A204.1 (cell line): ENCODE measurements at regions not wholly inside any gene's neighbourhood (a gene's known extent, or its start where the extent isn't known, plus 50 kb on each side); places are given as distances from the start of the nearest gene placed in this dataset.

Experiments
- FAIRE-seq: peaks from 2 replicates; lab custom pipeline; 2012; peaks lifted over from hg19 to GRCh38; lab: Jason Lieb, UNC

DNA sequence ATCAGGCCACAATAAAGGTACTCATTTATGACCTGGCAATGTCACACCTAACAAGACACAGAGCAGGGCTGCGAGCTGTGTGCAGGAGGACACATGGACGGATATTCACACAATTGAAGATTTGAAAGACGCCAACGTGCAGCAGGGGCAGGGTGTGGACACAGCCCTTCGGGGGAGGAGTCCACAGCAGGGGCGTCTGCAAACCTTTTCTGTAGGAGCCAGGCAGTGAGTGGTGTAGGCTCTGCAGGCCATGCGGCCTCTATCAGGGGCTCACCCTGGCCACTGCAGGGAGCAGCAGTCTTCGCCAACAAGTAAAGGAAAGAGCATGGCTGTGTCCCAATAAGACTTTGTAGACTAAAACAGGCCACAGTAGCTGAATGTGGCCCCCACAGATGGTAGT lies 125.7 kb upstream of the SNTG2 start:
- FAIRE-seq, result no peak

DNA sequence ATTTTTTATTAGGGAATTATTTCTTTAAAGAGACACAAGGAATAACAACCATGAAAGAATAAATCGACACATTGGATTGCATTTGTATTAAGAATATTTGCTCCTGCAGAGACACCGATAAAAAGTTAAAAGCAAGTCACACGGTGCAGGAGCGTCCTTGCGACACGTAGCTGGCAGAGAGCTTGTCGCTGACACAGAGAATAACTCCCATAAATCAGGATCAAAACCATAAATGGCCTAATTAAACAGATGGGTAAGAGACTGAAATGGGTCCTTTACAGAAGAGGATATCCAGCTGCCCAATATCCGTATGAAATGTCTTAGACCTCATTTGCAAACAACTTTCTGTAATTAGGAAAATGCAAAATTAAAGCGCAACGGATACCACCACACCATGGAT lies 126.1 kb upstream of the SNTG2 start:
- no peak for FAIRE-seq

DNA sequence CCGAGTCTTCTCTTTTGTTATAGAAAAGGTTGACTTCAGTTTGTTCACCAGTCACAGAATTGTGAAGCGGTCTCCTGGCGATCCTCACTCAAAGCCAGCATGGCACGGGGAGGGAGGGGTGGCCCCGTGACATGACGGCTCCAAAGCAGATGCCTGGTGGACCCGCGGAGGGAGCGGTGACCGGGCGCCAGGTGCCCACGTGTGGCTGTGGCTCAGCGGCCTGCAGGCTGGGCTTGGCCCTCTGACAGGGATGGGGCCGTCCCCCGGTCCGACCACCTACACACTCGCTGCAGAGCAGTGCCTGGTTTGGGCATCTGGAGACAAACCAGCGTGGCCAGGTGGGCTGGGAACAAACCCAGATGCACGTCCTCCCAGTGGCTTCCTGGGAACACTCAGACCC lies 129.1 kb upstream of the SNTG2 start:
- FAIRE-seq, result no peak

DNA sequence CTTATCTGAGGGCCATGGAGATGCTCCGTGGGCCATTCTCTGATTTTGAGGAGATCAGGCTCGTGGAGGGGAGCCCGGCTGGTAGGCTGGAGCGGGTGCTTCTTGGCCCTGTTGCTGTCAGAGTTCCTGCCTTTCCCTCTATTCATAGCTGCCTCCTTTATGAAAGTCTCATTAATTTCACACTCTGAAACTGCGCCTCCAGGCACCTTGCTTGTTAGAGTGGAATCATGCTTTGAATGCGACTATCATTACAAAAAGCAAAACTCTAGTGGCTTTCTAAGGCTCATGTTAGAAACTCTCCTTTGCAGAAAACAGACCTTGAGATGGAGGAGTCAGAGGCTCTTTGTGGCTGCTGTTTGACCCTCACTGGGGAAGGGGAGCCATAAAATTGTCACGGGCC lies 131.0 kb upstream of the SNTG2 start:
- FAIRE-seq, result no peak

DNA sequence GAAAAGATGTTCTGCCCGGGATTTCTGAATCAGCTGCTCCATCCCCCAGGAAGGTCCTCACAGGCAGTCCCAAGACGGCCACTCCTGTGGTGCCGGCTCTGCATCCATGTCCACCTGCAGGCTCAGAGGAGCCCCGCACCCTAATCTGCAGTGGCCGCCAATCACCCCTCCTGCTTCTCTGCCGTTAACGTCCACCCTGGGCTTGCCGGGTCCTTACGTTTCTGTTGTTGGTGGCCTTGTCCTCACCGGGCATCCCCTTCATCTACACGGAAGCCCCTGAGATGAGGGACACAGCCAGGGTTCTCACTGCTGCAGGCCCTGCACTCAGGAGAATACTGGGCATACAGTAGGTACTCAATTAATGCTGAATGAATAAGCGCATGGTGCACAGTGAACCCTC lies 131.5 kb upstream of the SNTG2 start:
- FAIRE-seq, result no peak

DNA sequence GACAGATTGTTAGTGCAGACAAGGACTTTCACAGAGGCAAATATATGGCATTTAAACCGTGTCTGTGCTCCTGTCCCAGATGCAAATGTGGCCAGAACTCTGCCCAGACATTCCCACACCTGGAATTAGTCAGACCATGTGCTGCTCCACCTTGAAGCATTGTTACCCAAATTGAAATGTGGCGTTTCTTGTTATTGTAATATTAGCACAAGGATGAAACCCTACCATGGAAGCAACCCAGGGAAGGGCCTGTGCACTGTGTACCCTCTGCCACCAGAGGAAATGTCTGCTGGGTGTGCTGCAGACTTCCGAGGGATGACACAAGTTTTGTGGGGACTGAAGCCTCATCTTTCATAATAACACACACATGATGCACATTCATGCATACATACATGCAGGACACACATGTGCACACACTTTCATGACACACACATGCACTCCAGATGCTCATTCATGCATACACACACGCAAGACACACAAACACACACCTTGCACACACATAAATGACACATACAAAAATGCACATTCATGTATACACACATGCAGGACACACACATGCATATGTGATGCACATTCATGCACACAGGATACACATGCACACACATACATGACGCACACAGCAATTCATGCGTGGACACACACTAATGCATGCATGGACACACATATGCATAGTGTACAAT lies 133.2 kb upstream of the SNTG2 start:
- FAIRE-seq, result no peak

DNA sequence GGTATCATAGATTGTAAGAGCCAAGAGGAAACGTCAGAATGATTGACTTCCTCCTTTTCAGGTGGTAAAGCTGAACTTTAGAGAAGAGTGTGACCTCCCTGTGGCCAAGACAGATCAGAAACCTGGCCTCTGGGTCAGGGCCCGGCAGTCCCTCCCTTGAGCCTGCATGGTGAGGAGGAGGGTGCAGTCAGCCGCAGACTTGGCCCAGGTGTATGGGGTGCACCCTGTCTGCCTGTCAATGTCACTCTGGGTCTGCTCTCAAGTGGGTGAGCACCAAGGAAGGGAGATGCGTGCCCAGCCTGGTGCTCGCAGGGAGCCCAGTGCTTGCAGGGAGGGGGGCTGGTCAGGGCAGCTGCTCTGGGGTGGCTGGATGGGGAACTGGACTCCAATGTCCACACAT lies 134.4 kb upstream of the SNTG2 start:
- no peak for FAIRE-seq

DNA sequence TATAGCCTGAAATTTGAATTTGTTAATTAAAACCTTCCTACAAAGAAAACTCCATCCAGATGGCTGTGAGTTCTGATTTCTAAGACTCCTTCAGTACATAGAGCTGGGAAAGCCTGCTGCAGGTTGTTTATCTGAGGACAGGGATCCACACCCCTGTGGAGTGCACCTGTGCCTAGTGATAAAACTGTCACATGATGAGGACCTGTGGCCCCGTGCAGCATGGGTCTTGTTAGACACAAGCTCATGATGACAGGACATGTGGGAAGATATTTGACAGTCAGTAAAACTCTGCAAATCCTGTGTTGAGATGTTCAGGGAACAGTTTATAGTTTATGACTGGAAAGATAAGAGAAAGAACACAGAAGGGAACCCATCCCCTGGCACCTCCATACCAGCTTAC lies 133.2 kb upstream of the TMEM18 start:
- FAIRE-seq, result no peak

DNA sequence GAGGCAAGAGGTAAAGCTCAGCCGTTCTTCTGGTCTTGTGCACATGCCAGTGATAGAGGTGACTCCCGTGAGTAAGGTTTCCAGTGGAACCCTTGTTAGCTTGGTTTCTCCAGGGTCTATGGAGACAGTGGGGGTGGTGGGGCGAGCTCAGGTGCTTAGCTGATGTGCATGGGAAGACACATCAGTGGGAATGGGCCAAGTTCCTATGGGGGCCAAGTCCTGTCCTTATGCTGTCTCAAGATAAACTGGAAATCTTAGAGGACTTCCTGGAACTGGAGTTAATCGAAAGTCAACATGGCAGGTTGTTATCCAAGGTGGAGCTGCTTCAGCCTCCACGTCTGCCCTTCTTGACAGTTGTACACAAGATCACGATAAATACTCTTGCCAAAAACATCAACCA lies 130.1 kb upstream of the TMEM18 start:
- no peak for FAIRE-seq

DNA sequence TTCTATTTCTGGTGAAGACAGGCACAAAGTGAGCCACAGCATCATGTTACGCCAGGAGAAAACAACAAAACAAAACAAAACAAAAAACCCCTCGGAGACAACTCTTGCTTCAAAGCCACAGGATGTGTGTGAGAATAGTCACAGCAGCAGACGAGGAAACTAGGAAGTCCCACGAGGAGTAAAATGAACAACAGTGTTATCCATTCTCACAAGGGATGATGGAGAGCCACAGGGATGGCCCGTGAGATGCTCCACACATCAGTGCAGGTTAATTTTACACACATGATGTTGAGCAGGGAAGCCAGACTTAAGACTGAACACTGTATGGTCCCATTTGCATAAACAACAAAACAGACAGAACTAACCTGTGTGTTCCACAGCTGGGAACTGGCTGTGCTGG lies 128.5 kb upstream of the TMEM18 start:
- no peak for FAIRE-seq

DNA sequence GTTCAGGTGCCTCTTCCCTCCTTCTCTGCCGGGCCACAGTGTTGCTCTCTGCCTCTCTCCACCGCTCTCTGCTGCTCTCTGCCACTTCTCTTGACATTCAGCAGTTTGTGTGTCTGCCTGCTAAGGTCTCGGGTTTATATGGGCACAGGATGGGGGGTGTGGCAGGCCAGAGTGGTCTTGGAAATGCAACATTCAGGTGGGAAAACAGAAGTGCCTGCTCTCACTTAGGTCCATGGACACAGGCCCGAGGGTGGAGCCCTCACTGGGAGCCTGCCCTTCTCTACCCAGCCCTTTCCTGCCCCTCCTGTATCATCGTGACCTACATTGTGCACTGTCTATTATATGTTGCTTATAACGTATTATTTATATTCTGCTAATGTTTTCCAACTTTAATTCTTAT lies 120.8 kb upstream of the TMEM18 start:
- no peak for FAIRE-seq

DNA sequence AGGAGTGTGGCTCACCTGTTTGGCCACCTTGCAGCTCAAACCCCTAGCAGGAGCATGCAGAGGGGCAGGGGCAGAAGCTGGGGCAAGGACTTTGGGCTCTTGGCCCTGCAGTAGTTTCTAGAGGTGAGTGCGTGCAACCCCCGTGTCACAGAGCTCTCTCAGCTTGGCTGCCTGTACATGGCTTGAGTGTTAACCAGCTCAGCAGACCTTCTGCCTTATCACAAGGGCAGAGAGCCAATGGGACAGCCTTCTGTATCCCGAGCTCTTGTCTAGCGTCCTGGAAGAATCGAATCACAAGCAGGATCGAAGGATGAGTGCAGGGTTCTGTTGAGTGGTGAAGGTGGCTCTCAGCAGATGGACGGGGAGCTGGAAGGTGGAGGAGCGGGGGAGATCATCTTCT lies 120.3 kb upstream of the TMEM18 start:
- FAIRE-seq, result no peak

DNA sequence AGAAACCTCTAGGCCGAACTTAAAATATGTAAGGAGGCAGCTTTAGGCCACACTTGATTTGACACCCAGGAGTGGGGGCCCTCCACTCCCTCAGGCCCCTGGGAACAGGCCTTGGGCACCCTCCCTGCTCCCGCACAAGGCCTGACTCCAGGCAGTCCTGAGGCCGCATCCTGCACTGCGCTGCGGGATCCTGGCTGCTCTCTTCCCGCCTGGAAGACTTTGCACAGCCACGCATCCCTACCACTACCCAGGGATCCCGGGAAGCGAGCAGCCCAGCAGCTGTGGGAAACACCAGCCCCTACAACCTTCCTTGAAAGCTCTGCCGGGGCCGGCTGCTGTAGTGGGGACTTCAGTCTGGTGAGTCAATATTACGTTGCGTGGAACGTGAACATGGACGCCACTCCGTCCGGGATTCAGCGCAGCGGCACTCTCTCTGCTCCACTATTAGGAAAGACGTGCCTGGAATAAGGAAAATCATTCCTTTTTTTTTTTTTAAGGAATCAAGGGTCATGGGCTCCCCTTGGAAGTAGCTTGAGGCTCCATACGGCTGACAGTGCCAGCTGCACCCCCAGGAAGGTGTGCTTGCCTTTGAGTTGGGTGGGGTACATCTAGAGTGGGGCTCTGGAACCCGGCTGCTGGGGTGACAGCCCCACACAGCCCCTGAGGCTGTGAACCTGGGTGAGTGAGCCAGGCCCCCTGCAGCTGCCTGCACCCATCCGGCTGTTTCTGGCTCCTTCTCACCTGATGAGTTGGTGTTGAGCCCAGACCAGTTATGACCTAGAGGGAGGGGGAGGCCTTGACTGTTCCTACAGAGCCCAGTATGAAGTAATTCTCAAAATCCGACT lies 119.2 kb upstream of the TMEM18 start:
- FAIRE-seq, result no peak

DNA sequence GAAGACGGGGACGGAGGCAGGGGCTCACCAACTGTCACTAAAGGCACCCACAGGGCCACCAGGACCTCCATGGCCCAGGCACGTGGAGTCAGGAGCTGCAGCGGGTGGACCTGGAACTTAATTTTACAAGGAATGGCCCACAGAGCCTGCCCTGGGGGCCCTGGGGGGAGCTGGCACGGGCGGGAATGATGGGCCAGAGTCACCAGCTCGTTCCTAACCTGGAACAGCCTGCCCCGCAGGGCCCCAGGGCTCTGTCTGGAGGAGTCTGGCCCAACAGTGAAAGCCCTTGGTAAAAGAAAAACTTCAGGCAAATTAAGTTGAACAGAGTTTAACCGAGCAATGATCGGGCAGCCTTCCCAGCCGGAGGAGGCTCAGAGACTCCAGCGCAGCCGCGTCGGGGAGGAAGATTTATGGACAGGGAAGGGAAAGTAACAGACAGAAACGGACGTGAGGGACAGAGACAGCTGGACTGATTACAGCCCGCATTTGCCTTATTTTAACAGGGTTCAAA lies 118.4 kb upstream of the TMEM18 start:
- no peak for FAIRE-seq

DNA sequence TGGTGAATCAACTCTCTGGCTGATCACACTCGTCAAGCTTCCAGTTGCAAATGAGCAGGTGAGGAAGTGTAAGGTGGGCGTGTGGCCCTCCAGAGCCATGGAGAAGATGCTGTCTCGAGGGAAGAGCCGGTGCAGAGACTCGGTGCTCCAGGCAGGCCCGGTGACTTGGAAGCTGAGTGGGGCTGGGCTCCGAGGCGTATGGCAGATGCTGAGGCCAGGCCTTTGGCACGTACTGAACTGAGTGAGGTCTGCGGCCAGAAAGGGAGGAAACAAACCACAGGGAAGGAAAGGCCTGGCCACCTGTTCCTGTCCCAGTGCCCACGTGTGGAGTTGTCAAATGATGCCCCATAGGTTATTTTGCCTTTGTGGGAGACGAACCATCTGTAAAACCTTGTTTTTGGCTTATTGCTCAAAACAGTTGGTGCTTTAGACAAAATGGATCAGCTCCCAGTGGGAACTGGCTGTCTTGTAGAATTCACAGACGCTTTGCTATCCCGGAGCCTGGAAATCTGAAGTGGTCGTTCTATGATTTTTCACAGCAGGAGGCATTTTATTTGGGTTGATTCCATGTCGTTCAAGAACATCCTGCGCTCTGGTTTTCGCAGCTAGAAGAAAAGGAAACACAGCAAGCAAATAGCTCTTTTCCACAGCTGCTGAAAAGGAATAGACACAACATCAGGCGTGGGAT lies 117.5 kb upstream of the TMEM18 start:
- no peak for FAIRE-seq

DNA sequence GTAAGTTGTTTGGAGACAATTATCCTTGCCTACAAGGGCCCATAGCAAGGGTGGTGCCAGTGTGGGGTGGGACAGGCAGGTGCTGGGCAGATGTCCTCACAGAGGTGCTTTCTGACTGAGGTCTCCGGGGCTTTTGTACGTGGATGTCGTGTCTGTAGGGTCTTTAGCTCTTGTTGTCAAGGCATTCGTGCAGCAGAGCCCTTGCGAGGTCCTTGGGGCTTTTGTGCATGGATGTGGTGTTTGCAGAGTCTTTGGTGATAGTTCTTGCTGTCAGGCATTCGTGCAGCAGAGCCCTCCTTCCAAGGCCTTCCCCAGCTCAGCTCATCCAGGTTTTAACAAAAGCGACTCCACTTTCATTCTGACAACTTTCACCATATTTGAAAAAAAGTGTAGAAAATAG lies 116.0 kb upstream of the TMEM18 start:
- no peak for FAIRE-seq

DNA sequence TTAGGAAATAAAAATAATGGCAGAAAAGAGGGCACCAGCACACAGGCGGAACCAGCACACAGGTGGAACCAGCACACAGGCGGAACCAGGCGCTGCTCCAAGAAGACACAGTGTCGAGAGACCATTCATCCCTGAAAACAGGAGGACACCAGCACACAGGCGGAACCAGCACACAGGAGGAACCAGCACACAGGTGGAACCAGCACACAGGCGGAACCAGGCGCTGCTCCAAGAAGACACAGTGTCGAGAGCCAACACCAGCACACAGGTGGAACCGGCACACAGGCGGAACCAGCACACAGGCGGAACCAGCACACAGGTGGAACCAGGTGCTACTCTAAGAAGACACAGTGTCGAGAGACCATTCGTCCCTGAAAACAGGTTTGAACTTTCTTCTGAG lies 115.5 kb upstream of the TMEM18 start:
- FAIRE-seq, result no peak

DNA sequence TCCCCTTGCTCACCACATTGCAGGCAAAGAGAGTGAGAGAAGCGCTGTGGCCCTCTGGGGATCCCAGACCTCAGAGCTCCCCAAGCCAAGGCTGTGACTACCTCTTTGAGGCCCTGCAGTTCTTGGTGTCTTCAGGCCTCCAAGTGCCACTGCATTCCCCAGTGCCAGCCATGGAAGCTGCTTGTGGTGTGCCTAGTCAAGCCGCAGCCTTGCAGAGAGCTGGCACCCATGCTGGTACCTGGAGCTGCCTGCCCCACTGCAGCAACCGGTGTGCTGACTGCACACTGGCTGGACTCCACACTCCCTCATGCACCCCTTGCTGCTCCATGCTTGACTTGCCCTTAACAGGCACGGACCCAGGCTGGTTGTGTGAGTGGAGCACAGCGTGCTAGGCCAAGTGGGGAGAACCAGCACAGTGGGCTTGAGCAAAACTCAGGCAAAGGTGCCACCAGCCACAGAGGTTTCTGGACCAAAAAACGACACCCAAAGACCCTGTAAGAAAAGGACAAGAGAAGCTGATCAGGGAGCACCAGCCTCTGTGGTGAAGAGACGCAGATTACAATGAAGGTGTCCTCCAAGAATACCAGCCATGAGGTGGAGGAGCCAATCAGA lies 113.5 kb upstream of the TMEM18 start:
- FAIRE-seq, result no peak

DNA sequence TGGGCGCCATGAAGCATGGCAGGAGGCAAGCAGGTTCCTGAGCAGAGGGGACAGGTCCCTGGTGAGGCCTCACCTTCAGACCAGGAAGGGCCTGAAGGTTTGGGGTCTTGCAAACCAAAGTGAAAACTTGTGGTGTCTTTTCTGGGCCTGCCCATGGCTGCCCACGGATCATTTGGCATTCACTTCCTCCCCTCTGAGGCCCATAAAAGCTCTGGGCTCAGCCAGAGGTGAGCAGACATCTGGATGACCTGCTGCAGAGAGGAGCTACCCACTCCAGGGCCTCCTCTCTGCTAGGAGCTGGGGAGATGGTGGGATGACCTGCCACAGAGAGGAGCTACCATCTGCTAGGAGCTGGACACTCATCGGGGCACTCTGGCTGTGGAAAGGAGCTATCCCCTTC lies 112.9 kb upstream of the TMEM18 start:
- FAIRE-seq, result no peak

DNA sequence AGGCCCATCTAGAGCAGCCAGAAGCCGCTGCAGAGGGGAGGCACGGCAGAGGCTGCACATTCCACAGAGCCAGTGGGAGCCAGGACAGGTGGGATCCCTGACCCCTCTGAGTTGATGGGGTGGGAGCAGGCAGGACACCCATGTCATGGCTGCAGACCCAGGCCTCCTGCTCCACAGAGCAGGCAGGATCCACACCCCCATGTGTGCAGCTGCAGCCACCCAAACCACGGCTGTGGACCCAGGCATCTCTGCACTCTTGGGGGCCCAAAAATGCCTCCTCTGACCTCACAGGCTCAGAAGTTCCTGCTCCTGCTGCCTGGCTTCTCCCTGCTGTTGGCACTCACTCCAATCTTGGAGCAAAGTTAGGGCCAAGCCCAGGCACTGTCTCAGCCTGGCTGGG lies 112.3 kb upstream of the TMEM18 start:
- FAIRE-seq, result no peak

DNA sequence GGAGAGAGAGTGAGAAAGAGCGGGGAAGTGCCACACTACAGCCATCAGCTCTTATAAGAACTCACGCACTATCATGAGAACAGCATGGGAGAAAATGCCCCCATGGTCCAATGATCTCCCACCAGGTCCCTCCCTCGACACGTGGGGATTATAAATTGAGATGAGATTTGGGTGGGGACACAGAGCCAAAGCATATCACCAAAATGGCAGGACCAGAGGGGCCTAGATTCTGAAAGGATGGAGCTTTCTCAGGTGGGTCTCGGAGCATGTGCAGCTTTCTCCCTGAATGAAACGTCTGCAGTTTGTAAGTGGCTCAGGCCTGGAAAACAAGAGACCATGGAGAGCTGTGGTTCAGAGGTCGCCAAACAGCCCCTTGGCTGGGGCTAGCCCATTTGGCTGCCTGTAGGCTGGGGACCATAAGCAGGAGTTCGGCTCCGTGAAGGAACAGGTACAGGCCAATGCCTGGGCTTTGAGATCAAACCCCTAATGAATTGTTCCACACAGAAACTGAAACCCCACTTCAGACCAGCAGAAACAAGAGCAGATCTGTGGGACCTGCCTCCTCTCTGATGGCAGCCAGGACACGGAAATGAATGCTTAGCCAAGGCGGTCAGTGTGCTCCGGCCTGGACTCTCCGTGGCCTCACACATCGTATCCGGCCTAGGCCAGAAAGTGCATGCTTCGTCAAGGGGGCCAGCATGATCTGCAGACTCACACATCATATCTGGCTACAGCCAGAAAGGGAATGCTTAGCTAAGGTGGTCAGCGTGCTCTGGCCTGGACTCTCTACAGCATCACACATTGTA lies 111.2 kb upstream of the TMEM18 start:
- FAIRE-seq, result no peak

DNA sequence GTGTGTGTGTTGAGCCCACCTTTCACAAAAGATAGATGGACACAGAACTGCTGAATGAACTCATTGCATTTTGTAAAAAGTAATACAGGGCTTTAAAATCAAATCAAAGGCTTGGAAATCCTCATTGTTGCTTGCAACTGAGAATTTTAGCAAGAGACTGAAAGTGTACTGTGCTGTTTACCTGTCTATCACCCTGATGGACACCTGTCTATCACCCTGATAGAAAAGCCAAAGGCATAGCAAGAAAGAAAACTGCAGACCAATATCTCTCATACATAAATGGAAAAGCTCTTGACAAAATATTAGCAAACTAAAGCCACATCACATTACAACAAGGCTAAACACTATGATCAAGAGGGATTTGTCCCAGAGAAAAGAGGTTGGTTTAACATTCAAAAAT lies 107.5 kb upstream of the TMEM18 start:
- FAIRE-seq, result no peak
